Fibroblast of the aortic adventitia (primary cell): ENCODE measurements at regions not wholly inside any gene's neighbourhood (a gene's known extent, or its start where the extent isn't known, plus 50 kb on each side); places are given as distances from the start of the nearest gene placed in this dataset.

Experiments used
- DNase-seq: peaks from one replicate; pipeline ENCODE4 v3.0.0-alpha.2; 2010; ENCODE audit warnings: low read depth
- H3K4me3 ChIP-seq: 2 replicates; pipeline ENCODE4 v1.5.1; 2011; ENCODE audit warnings: low read depth, mild to moderate bottlenecking, control low read depth, low read length, moderate library complexity
- TF ChIP-seq, protein P1 (sequence below): IDR thresholded peaks from 2 replicates; pipeline ENCODE4 v1.5.1; 2011; ENCODE audit warnings: mild to moderate bottlenecking, low read length, control low read depth, inconsistent platforms; ENCODE audit not compliant: insufficient read depth

- no peak for DNase-seq
- TF ChIP-seq, protein P1, sequence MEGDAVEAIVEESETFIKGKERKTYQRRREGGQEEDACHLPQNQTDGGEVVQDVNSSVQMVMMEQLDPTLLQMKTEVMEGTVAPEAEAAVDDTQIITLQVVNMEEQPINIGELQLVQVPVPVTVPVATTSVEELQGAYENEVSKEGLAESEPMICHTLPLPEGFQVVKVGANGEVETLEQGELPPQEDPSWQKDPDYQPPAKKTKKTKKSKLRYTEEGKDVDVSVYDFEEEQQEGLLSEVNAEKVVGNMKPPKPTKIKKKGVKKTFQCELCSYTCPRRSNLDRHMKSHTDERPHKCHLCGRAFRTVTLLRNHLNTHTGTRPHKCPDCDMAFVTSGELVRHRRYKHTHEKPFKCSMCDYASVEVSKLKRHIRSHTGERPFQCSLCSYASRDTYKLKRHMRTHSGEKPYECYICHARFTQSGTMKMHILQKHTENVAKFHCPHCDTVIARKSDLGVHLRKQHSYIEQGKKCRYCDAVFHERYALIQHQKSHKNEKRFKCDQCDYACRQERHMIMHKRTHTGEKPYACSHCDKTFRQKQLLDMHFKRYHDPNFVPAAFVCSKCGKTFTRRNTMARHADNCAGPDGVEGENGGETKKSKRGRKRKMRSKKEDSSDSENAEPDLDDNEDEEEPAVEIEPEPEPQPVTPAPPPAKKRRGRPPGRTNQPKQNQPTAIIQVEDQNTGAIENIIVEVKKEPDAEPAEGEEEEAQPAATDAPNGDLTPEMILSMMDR, result no peak
- H3K4me3 ChIP-seq, result no peak overlapping the region
These were observed 315.6 kb upstream of the THBS1 start for GRCh38 chr15:39265261-39265660.

- TF ChIP-seq, protein P1, result no peak
- DNase-seq, result peak; percentile 68
- no peak overlapping the region for H3K4me3 ChIP-seq
These were observed 314.0 kb upstream of the THBS1 start for GRCh38 chr15:39266890-39267289.

DNA sequence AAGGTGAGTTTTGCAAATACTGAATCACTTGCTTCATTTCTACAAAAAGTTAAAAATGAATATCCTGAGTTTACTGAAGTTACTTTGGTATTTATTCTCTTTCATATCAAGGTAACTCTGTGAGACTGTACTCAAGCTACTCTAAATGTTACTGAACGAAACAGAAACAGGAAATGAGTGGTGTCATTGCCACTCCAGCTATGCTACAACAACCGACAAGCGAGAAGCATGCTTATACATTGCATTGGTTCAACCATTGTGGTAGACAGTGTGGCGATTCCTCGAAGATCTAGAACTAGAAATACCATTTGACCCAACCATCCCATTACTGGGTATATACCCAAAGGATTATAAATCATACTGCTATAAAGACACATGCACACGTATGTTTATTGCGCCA is 313.2 kb upstream of the THBS1 start:
- DNase-seq, result no peak
- H3K4me3 ChIP-seq, result no peak overlapping the region
- TF ChIP-seq, protein P1, result no peak

DNA sequence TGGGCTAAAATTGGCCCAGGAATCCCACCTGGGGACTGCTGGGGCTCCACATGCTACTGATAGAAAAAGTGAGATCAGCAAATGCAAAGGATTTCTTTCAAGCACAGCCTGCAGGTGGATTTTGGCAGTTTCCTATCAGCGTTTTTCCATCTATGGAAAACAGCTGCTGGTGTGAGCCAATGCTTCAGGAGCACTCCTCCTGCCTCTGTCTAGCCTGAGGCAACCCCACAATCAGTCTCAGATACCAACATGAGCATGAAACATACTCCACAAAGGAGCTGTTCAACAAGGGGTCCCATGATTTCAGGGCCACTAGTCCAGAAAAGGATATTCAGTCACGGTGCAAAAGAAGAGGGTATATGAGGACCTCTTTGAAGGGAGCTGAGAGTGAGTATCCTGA is 311.5 kb upstream of the THBS1 start:
- TF ChIP-seq, protein P1, result no peak
- no peak overlapping the region for H3K4me3 ChIP-seq
- DNase-seq, result no peak

DNA sequence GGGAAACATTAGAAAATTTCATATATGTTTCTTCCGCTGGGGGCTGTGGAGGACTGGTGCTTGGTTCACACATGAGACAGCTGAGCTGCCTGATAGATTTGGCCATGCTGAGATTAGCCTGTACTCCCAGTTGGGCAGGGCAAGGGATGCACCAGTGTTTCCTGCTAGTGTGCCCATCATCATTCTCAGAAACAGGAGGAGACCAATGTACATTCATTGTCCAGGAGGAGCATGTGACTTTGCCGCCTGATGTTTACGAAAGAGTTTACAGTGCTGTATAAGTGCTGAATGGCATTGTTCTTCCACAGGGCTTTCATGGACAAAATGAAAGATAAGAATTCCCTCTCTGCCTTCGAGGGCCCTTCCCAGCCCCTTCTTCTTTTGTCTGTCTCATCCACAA is 311.1 kb upstream of the THBS1 start:
- no peak overlapping the region for H3K4me3 ChIP-seq
- TF ChIP-seq, protein P1, result no peak
- DNase-seq, result no peak

- TF ChIP-seq, protein P1, result no peak
- no peak overlapping the region for H3K4me3 ChIP-seq
- peak; percentile 46 for DNase-seq
These were observed 310.5 kb upstream of the THBS1 start for GRCh38 chr15:39270221-39270855.

GRCh38 chr15:39270934-39271333 is 309.9 kb upstream of the THBS1 start:
- TF ChIP-seq, protein P1, result no peak
- peak; percentile 80 for DNase-seq
- no peak overlapping the region for H3K4me3 ChIP-seq
